ENCODE measurements at regions not wholly inside any gene's neighbourhood (a gene's known extent, or its start where the extent isn't known, plus 50 kb on each side); places are given as distances from the start of the nearest gene placed in this dataset.

- FAIRE-seq = no peak
These were observed 53.5 kb upstream of the CHODL start for GRCh38 chr21:18191139-18191538.

- no peak for FAIRE-seq
These were observed 66.1 kb upstream of the CHODL start for GRCh38 chr21:18178509-18178908.

- no peak for FAIRE-seq
These were observed 70.3 kb upstream of the CHODL start for GRCh38 chr21:18174370-18174769.

DNA sequence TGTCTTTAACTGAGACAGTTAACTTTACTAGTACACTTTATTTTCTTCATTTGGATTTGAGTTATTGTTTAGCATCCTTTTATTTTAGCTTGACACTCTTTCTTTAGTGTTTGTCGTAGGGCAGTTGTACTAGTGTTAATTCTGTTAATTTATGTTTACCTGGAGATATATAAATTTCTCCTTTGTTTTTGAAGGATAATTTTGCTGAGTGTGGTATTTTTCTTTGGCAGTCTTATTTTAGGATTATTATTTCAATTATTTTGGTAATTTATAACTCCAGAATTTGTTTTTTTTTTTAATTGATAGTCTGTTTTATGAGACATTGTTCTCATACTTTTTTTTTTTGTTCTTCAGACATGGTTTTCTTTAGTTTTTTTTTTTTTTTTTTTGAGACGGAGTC, 73.8 kb upstream of the CHODL start:
- FAIRE-seq = no peak

GRCh38 chr21:18170221-18170620, 74.4 kb upstream of the CHODL start:
- no peak for FAIRE-seq

- FAIRE-seq = no peak
These were observed 76.5 kb upstream of the CHODL start for GRCh38 chr21:18168108-18168507.

- FAIRE-seq = no peak
These were observed 79.7 kb upstream of the CHODL start for GRCh38 chr21:18164933-18165332.

DNA sequence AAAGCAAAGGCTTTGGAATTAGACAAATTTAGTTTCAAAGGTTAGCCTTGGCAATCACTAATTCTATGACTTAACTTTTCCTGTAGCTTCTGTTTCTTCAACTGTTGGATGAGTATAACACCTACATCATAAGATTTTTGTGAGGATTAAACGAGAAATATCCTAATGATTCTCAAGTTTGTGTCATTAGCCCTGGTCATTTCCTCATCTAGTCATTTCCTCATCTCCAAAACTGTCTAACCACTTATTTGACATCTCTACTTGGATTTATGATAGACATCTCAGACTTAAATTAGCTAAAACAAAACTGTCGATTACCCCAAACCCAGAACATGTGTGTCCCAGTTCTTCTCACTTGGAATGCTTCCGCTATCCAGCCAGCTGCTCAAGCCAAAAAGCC, 80.2 kb upstream of the CHODL start:
- no peak for FAIRE-seq

DNA sequence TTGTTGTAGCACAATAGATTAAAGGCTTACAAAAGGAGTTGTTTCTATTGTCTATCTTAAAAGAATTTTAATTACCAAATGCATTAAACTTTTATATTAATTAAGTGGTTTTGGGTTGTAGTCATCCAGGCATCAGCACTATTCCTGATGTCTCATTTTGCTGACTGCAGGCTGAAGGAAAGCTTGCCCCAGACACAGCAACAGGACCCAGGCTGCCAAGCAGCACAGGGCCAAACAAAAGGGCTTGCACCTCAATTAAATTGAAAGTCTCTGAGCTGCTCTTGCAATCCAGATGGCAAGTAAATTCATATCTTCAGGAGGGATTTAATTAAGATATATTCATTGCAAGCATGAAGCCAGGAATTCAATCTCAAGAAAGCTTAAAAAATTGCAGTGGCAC, 80.7 kb upstream of the CHODL start:
- FAIRE-seq = no peak

- FAIRE-seq = no peak
These were observed 82.8 kb upstream of the CHODL start for GRCh38 chr21:18161841-18162240.

GRCh38 chr21:18157406-18157805, 87.2 kb upstream of the CHODL start:
- no peak for FAIRE-seq

- no peak for FAIRE-seq
These were observed 89.0 kb upstream of the CHODL start for GRCh38 chr21:18155508-18156193.

DNA sequence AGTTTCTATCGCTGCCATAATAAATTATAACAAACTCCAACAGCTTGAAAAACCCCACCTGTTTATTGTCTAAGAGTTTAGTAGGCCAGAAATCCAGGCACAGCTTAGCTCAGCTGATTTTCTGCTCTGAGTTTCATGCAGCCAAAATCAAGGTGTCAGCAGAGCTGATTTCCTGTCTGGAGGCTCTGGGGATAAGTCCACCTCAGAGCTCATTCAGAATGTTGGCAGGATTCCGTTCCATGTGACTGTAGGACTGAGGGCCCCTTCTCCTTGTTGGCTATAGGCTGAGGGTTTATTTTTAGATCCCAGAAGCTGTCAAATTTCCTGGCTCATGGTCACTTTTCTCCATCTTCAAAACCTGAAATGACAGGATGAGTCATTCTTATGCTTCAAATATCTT, 91.6 kb upstream of the CHODL start:
- FAIRE-seq = no peak

DNA sequence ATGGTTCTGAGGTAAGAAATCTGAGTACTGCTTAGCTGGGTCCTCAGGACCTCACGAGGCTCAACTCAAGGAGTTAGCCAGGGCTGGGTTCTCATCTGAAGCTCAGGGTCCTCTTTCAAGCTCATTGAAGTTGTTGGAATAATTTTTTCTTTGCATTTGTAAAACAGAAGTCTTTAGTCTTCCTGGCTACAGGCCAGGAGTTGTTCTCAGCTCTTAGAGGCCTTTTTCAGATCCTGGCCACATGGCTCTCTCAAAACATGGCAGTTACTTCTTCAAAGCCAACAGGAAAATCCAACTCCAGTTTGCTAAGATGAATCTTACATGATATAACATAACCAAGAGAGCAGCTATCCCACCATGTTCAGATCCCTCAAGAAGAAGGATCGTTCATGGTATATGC, 92.3 kb upstream of the CHODL start:
- FAIRE-seq = no peak

DNA sequence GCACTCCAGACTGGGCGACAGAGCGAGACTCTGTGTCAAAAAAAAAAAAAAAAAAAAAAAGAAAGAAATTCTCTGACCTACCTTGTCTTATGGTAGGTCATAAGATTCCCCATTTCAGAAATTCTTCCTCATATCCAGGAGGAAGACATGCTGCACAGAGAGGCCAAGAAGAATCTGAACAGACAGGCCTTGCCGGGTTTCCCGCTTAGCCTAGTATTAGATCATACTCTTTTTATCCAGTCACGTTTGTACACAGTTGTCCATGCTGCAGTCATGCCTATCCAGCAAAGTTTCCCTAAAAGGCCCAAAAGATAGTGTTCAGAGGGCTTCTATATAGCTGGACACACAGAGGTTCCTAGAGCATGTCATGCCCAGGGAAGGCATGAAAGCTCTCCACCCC, 93.6 kb upstream of the CHODL start:
- FAIRE-seq = no peak

DNA sequence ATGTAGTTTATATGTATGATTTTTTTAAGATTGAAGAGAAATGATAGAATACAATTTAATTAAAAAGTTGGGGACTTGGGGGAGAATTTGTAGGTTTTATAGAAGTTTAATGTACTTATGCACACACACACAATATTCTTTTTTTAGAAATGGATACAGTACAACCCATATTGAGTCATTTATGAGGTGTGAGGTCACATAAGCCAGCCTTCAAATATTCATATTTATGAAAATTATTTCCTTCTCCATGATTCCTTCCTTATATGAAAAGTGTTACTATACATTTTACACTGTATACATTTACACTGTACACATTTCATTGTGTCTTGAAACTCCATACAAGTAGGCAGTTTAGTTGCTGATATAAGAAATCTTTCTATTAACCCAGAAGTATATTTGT, 96.2 kb upstream of the CHODL start:
- FAIRE-seq = no peak

DNA sequence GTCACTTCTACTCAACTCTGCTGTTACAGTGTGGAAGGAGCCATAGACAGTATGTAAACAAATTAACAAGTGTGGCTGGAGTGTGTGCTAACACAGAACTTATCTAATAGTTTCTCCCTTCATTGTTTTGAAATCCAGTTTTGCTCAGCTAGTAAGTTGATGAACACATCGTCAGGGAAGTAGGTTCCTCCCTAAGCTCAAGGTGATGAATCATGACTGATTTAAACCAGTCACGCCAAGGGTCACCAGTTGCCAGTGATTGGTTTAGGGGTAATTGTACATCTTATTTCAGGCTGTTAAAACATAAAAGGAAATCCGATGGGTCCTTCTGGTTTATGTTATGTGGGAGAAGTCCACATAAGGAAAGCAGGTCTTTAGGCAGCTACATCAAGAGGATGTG, 97.0 kb upstream of the CHODL start:
- no peak for FAIRE-seq

GRCh38 chr21:18146820-18147219, 97.8 kb upstream of the CHODL start:
- no peak for FAIRE-seq

DNA sequence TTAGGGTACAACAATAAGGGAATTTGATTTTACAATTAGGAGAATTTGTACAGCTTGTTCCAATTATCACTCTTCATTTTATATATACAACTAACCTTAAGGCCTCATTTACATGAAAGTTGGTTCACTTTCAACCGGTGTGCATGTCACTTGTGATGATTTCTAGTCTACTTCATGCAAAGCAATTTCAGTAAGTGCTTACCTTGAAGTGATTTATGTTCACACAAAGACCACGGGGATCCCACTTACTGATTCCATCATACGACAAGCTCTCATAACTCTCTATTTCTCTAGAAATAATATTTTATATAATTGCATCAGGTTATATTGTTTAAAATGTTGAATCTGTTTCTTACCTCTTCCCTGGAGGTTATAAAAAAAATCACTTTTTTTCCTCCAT, 100.3 kb upstream of the CHODL start:
- no peak for FAIRE-seq

DNA sequence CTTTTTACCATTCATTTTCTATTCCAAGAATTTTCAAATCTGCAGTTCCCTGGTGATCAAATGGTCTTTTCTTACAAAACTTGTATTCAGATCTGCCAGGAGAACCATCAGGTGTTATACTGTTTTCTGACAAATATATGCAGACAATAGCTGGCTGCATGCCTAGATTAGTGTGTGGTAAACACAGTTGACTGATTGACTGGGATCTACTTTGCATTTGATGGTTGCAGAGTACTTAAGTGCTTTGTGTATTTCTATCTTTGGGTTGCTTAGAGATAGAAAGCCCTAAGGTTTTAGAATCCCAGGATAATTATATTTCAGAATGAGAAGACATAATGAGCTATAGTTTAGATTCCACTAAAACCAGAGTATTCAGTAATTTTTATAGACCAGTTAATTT, 102.0 kb upstream of the CHODL start:
- FAIRE-seq = no peak

DNA sequence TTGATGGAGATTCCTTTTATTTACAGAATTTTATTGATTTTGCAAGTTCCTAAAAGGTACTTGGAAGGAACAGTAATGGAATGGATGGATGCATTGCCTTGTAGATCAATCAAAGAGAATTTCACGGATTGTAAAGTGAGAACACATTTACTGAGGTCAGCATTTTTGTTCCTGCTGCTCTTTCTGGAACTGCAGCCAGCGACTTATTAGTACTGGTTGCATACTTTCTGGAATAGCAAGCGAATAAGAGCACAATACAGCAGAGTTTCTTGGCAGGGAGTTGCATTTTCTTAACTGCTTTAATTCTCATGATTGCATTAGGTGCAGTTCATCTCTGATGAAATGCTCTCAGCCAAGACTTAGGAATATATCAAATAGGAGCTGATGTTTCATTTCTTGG, 106.1 kb upstream of the CHODL start:
- FAIRE-seq = no peak

GRCh38 chr21:18129526-18129925, 115.1 kb upstream of the CHODL start:
- FAIRE-seq = no peak

DNA sequence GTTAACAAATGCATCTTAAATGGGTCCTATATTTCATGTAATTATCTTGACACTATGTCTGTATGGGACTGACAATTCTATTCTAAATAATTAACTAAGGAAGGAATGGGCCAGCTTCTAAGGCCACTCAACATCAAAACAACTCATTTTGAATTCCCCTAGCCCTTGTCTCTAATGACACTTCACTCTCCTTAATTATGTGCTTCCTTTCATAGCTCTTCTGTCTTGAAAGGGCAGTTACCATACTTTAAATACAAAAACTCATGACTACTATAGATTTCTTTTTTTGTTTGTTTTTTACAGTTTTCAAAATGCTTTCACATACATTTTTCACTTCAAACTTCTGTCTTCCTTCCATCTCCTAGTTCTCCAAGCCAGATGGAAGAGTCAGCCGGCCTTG, 126.1 kb upstream of the CHODL start:
- FAIRE-seq = no peak

DNA sequence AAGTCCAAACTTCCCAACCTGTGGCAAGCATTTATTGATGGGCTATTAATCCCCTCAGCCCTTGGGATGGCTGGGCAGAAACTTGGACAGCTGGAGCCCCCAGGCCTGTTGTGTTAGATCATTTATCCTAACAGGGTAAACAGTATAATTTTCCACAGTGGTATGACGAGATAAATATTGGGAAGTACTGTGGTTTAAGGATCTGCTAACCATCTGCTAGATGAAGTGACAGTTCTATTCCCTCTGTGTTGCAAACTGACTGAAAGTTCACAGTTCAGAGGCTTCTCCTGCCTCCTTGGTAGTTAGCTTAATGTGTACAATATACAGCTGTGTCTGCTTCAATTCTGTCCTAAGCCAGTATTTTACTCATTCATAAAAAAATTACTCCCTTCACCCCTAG, 127.5 kb upstream of the CHODL start:
- no peak for FAIRE-seq

- FAIRE-seq = no peak
These were observed 129.8 kb upstream of the CHODL start for GRCh38 chr21:18114810-18115209.

DNA sequence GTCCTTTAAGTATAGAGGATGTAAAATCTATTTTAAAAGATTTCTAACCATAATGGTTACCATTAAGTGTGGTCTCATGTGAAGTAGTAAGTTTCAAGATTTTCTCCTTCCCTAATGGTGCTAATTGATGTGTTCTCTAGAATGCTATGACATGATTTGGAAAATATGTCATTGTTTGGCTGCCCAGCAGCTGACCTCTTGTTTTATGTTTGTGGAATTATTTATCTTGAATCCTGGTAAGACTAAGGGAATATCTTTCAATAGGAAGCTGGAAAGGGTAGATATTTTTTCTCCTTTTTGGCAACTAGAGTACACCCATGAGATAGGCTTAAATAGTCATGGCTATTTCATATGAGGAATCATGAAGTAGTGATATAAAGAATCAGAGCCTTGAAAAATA, 139.8 kb upstream of the CHODL start:
- FAIRE-seq = no peak
